Liver (tissue), 3 donors: ENCODE measurements at regions not wholly inside any gene's neighbourhood (a gene's known extent, or its start where the extent isn't known, plus 50 kb on each side); places are given as distances from the start of the nearest gene placed in this dataset.

Experiments used
- GABPA ChIP-seq, 2 donors: IDR thresholded peaks in 1 of 2; conservative IDR thresholded peaks in 1 of 2; 2 replicates each; pipeline ENCODE4 v1.6.1; 2016; ENCODE audit warnings: antibody characterized with exemption in 2 of 2, mild to moderate bottlenecking in 1 of 2, moderate library complexity in 1 of 2
- RAD21 ChIP-seq, 2 donors: IDR thresholded peaks; 2 replicates each; pipeline ENCODE4 v1.6.1; 2016; ENCODE audit warnings: antibody characterized with exemption in 2 of 2, mild to moderate bottlenecking in 2 of 2
- RXRA ChIP-seq, 2 donors: IDR thresholded peaks; 2 replicates each; pipeline ENCODE4 v1.6.1; 2017 to 2018; ENCODE audit warnings: antibody characterized with exemption in 2 of 2, mild to moderate bottlenecking in 1 of 2
- TF ChIP-seq, protein P1 (sequence below): fragments of 150-350 bp; IDR thresholded peaks from 2 replicates; pipeline ENCODE4 v1.5.1; 2017; ENCODE audit warnings: improper control_type of control experiment, low read depth, low read length; ENCODE audit not compliant: missing input control
- TF ChIP-seq, protein P2 (sequence below): IDR thresholded peaks from 2 replicates; pipeline ENCODE4 v1.6.1; 2016; ENCODE audit warnings: antibody characterized with exemption, mild to moderate bottlenecking
- TF ChIP-seq, protein P3 (sequence below): IDR thresholded peaks from 2 replicates; pipeline ENCODE4 v1.6.1; 2016; ENCODE audit warnings: antibody characterized with exemption
- TF ChIP-seq, protein P4 (sequence below): IDR thresholded peaks from 2 replicates; pipeline ENCODE4 v1.6.1; 2016; ENCODE audit warnings: antibody characterized with exemption
- donor health status: healthy.
- donor health status: healthy.

DNA sequence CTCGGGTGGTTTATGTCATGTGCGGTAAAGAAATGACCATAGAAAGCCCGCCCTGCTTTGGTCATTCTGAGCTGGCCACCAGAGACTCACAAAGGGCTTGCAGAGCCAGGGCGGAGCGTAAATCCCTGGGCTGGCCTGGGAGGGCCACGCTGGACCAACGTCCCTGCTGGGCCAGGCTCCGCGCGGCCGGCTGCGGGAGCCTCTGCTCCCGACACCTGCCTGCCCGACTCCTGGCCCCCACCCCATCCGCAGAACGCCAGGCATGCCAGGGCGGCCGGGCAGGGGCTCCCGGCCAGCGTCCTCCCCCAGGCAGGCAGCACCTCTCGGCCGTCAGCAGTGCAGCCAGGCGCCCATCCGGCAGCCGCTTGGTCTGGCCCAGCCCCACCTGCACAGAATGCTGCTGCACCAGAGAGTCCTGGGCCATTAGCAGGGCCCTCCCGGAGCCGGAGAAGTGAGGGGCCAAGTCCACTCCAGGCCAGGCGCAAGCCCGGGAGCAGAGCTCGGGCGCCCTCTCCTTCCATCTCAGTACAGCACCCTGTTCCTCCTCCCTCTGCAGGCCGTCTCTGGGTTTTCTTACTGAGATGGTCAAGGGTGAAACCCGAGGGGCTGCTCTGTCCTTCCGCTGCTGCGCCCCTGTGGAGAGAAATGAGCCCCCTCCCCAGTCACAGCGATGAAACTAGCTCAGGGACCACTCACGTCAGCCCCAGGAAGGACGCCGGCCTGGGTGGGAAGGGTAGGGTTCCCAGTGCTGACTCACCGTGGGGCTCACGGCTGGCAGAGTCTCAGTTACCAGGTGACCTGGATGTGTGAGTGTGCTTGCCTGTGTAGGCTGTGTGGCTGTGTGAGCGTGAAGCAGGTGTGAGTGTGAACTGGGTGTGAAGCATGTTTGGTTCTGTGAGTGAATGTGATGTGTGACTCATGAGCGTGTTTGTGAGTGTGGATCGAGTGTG, 83.3 kb downstream of the PTGR3 start:
- TF ChIP-seq, protein P1, sequence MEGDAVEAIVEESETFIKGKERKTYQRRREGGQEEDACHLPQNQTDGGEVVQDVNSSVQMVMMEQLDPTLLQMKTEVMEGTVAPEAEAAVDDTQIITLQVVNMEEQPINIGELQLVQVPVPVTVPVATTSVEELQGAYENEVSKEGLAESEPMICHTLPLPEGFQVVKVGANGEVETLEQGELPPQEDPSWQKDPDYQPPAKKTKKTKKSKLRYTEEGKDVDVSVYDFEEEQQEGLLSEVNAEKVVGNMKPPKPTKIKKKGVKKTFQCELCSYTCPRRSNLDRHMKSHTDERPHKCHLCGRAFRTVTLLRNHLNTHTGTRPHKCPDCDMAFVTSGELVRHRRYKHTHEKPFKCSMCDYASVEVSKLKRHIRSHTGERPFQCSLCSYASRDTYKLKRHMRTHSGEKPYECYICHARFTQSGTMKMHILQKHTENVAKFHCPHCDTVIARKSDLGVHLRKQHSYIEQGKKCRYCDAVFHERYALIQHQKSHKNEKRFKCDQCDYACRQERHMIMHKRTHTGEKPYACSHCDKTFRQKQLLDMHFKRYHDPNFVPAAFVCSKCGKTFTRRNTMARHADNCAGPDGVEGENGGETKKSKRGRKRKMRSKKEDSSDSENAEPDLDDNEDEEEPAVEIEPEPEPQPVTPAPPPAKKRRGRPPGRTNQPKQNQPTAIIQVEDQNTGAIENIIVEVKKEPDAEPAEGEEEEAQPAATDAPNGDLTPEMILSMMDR, result no peak
- no peak for TF ChIP-seq GABPA (IDR thresholded peaks at IDR 0.05 in 1 of 2, conservative IDR thresholded peaks at IDR 0.05 in 1 of 2)
- TF ChIP-seq, protein P2, sequence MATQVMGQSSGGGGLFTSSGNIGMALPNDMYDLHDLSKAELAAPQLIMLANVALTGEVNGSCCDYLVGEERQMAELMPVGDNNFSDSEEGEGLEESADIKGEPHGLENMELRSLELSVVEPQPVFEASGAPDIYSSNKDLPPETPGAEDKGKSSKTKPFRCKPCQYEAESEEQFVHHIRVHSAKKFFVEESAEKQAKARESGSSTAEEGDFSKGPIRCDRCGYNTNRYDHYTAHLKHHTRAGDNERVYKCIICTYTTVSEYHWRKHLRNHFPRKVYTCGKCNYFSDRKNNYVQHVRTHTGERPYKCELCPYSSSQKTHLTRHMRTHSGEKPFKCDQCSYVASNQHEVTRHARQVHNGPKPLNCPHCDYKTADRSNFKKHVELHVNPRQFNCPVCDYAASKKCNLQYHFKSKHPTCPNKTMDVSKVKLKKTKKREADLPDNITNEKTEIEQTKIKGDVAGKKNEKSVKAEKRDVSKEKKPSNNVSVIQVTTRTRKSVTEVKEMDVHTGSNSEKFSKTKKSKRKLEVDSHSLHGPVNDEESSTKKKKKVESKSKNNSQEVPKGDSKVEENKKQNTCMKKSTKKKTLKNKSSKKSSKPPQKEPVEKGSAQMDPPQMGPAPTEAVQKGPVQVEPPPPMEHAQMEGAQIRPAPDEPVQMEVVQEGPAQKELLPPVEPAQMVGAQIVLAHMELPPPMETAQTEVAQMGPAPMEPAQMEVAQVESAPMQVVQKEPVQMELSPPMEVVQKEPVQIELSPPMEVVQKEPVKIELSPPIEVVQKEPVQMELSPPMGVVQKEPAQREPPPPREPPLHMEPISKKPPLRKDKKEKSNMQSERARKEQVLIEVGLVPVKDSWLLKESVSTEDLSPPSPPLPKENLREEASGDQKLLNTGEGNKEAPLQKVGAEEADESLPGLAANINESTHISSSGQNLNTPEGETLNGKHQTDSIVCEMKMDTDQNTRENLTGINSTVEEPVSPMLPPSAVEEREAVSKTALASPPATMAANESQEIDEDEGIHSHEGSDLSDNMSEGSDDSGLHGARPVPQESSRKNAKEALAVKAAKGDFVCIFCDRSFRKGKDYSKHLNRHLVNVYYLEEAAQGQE, result no peak
- TF ChIP-seq RXRA (IDR thresholded peaks at IDR 0.05), result no peak
- TF ChIP-seq, protein P3, sequence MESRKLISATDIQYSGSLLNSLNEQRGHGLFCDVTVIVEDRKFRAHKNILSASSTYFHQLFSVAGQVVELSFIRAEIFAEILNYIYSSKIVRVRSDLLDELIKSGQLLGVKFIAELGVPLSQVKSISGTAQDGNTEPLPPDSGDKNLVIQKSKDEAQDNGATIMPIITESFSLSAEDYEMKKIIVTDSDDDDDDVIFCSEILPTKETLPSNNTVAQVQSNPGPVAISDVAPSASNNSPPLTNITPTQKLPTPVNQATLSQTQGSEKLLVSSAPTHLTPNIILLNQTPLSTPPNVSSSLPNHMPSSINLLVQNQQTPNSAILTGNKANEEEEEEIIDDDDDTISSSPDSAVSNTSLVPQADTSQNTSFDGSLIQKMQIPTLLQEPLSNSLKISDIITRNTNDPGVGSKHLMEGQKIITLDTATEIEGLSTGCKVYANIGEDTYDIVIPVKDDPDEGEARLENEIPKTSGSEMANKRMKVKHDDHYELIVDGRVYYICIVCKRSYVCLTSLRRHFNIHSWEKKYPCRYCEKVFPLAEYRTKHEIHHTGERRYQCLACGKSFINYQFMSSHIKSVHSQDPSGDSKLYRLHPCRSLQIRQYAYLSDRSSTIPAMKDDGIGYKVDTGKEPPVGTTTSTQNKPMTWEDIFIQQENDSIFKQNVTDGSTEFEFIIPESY, result no peak
- TF ChIP-seq, protein P4, sequence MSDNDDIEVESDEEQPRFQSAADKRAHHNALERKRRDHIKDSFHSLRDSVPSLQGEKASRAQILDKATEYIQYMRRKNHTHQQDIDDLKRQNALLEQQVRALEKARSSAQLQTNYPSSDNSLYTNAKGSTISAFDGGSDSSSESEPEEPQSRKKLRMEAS, result no peak
- no peak for TF ChIP-seq RAD21 (IDR thresholded peaks at IDR 0.05)
